Astrocyte of the spinal cord (primary cell): ENCODE measurements at regions not wholly inside any gene's neighbourhood (a gene's known extent, or its start where the extent isn't known, plus 50 kb on each side); places are given as distances from the start of the nearest gene placed in this dataset.

Experiments used
- DNase-seq: peaks from one replicate; pipeline ENCODE4 v3.0.0; 2011; ENCODE audit warnings: low read depth, low spot score
- H3K4me3 ChIP-seq: 2 replicates; pipeline ENCODE4 v1.5.1; 2011; ENCODE audit warnings: low read depth, mild to moderate bottlenecking, low read length, moderate library complexity
- in situ Hi-C: cut with HindIII; loops from 2 replicates; pipeline ENCODE4 v1.10.0; 2017; ENCODE audit warnings: low sequenced_read_pairs
- TF ChIP-seq, protein P1 (sequence below): IDR thresholded peaks from 2 replicates; pipeline ENCODE4 v1.5.1; 2012; ENCODE audit warnings: low read depth, mild to moderate bottlenecking, low read length, inconsistent platforms

DNA sequence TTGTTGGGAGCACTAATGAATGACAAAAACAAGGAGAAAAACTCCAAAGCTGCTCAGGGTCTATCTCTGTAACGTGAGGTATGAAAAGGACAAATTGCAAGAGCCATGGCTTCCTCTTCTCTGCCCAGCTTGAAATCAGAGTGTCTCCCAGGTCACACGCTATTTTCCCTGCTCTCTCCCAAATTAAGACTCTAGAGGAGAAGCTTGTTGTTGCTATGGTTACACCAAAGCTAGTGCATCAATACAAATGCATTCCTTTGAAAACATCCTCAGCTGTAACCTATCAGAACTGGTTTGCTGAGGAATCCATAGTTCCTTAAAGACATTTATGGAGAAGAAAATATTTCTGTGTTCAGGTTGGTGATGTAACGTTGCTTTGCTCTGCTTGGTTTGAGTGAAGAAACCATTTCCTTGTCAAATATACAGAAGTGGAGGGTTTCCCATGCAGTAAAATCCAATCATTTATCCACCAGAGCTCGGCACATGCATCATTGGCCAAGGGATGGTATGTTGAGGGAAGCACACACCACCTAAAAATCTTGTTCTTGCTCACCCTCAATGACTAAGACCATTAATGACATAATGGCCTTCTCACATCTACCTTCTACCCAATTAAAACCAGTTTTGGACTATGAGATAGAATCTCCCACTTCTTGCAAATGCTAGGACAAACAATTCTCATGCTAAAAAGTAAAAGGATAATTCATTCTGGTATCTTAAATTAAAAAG lies 2135.6 kb upstream of the CELF4 start:
- in situ Hi-C loops: no loop called here
- no peak for DNase-seq
- TF ChIP-seq, protein P1, sequence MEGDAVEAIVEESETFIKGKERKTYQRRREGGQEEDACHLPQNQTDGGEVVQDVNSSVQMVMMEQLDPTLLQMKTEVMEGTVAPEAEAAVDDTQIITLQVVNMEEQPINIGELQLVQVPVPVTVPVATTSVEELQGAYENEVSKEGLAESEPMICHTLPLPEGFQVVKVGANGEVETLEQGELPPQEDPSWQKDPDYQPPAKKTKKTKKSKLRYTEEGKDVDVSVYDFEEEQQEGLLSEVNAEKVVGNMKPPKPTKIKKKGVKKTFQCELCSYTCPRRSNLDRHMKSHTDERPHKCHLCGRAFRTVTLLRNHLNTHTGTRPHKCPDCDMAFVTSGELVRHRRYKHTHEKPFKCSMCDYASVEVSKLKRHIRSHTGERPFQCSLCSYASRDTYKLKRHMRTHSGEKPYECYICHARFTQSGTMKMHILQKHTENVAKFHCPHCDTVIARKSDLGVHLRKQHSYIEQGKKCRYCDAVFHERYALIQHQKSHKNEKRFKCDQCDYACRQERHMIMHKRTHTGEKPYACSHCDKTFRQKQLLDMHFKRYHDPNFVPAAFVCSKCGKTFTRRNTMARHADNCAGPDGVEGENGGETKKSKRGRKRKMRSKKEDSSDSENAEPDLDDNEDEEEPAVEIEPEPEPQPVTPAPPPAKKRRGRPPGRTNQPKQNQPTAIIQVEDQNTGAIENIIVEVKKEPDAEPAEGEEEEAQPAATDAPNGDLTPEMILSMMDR: no peak
- H3K4me3 ChIP-seq: no peak overlapping the region

GRCh38 chr18:39699340-39699964 lies 2133.9 kb upstream of the CELF4 start:
- H3K4me3 ChIP-seq: no peak overlapping the region
- in situ Hi-C loops: no loop called here
- TF ChIP-seq, protein P1: no peak
- no peak for DNase-seq

DNA sequence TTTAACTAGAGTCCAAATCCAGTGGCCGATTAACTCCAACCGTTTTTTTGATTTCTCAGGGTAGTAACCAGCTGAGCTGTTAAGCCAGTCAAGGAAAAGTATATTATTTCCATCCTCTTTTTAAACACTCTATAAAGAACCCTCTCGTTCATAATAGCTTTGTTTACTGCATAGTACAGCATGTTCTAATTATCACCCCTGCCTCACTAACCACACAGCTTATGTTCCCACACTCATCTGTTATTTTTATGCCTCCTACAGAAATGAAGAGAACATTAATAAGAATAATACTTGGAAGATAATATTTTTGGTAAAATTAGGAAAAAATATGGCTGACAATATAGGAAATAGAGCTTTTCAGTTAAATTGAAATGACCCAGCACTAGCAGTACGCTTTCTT lies 2132.8 kb upstream of the CELF4 start:
- TF ChIP-seq, protein P1: no peak
- no peak for DNase-seq
- in situ Hi-C loops: no loop called here
- H3K4me3 ChIP-seq: no peak overlapping the region

DNA sequence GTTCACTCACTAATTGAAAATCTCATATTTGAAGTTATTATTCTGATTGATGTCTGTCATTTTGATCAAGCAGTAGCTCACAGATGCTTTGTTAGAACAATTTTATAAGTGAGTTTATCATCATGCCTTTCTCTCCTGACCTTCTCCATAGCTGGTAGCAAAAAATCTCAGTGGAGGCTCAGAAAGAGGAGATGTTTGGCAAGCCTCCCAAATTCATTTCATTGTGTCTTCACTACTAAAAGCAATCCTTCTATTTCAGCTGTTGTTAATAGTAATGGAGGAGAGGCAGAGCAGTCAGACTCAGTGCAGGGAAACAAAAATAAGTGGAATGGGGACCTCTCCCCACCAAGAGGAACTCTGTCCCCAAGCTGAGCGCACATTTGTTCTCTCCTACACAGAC lies 2127.8 kb upstream of the CELF4 start:
- H3K4me3 ChIP-seq: no peak overlapping the region
- in situ Hi-C loops: no loop called here
- TF ChIP-seq, protein P1: no peak
- DNase-seq: no peak

DNA sequence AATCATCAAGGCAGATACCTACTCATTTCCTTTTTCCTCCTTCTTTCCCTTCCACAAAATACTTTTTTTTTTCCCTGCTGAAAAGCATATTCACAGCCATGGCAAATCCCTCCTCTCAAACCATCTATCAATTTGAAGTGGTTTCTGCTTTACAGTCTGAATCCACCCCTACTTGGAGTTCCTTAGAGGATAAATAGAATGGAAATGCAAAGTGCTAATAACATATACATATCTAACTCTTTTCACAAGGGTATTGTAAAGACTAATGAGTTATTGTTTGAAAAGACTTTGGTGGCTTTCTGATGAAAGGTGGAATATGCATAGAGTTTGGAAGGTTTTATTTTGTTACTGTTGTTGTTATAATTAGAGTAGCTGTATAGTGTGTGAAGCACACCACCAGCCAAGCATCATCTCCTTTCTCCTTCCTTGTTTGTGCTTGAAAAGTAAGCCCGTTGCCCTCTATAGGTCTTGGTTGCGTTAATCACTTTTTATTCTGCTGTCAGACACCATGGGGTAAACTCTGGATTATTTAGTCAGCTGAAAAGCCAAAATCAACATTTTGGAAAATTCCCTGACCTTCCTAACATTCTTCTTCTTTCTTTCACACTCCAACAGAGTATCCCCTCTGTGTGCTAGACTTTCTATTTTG lies 2126.9 kb upstream of the CELF4 start:
- no peak overlapping the region for H3K4me3 ChIP-seq
- no peak for DNase-seq
- in situ Hi-C loops: no loop called here
- TF ChIP-seq, protein P1: no peak

- no peak overlapping the region for H3K4me3 ChIP-seq
- TF ChIP-seq, protein P1: no peak
- no peak for DNase-seq
- in situ Hi-C loops: no loop called here
These were observed 2119.8 kb upstream of the CELF4 start for GRCh38 chr18:39685303-39685902.
